GM18870 (cell line): ENCODE measurements at regions not wholly inside any gene's neighbourhood (a gene's known extent, or its start where the extent isn't known, plus 50 kb on each side); places are given as distances from the start of the nearest gene placed in this dataset.

Experiments used
- ATAC-seq: cut with Tn5 transposase; IDR thresholded peaks from one replicate; pipeline ENCODE4 v1.9.1; 2021; ENCODE audit warnings: moderate library complexity; ENCODE audit not compliant: unreplicated experiment

DNA sequence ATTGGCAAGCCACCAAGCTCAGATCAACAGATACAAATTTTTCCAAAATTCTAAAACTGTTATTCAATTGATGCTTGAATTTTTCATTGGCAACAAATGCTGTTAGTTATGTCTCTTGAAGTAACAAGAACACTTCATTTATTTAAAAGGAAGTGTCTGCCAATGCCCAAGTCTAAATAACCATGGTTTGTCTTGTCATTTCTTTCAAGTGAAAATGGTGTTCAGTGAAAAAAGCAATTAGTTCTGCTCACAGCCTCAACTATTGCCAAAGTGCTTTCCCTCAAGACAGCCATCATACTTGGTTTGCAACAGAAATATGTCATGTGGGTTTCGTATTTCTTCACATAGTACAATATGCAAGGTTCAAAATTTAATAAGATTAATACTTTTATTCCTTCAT lies 312.6 kb upstream of the LMCD1 start:
- ATAC-seq, result no peak

DNA sequence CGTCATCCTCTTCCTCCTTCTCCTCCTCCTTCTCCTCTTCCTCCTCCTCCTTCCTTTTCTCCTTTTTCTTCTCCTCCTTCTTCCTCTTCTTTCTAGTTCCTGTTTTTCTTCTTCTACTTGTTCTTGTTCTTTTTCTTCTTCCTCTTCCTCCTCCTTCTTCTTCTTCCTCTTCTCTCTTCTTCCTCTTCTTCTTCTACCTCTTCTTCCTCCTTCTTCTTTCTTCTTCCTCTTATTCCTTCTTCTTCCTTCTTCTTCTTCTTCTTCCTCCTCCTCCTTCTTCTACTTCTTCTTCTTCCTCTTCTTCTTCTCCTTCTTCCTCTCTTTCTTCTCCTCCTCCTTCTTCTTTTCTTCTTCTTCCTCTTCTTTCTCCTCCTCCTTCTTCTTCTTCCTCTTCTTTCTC lies 310.2 kb upstream of the LMCD1 start:
- no peak for ATAC-seq

DNA sequence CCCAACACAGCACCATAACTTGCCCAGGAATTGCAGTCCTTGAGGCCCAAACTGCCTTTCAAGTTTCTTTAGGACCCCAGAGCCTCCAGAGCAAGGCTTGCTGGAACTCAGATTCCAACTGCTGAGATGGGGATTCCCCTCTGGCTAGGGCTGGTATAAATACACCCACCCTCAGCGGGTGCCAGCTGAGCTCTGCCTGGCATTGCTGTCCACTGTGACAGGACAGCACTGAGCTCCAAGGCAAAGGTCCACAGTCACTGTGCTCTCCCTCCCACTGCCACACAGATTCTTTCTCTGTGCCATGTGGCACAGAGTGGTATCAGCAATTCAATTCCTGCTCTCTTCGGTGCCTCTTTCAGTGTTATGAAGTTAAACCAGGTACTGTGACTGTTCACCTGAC lies 304.2 kb upstream of the LMCD1 start:
- ATAC-seq, result no peak

DNA sequence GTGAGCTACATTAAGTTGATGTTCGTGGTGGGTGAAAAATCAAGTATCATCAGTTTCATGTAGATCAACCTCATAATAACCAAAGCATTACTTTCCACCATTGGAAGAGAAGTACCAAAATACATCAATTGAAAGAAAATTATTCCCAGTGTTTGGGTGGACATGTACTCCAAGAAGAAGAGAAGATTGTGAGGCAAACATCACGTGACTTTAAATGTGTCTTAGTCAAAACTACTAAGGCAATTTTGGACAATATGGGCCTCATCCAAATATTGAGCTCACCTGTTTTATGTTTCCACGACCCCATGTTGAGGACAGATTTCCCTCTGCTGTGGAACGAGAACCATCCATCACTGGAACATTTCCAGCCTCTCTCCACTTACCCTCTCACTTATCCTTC lies 303.0 kb upstream of the LMCD1 start:
- no peak for ATAC-seq

DNA sequence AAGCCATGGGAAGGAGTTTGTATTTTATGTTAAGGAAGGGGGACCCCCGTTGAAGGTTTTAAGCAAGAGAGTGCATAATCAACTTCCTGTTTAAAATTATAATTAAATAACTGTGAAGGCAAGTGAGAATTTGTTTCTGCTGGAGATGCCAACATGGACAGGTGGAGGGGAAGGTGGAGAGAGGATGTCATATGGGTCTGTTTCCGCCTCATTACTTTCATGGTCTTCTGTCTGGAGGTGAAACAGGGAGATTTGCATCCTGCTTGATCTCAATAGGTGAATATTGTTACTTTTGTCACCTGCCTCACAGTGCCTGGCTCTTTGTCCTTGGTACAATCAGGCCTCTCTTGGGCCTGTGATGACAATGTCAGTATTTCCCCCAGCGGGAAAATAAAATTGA lies 300.6 kb upstream of the LMCD1 start:
- ATAC-seq, result no peak

DNA sequence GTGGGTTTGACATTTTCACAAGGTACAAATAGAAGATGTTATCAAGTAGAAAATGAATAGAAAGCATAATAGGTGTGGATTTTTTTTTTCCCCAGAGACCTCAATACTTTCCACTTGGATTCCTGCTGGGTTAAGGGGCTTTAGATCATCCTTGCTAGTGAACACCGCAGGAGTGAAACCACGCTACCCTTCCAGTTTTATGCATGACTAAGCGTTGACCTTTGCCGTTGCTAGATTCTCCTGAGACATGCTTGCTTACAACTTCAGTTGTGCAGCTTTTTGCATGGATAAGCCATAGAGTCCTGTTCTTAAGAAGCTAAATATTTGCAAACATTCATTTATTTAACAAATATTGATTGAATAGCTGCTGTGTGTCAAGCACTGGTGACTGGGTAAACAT lies 299.7 kb upstream of the LMCD1 start:
- ATAC-seq, result no peak

DNA sequence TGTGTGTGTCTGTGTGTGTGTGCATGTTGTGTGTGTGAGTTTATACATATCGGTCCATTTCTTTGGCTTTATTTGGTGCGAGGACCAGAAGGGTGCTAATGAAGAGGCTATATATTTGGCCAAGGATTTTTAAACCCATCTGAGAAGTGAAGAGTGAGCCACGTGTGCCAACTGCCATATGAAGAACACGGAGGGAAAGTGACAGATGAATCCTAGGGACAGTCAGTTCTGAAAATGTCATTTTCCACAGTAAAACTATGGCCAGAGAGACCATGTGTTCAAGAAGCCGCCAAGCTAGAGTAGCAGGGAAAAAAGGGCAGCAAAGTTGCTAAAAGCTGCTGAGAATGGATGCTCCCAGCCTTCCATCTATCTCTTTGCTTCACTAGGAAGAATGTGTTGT lies 297.3 kb upstream of the LMCD1 start:
- ATAC-seq, result no peak

DNA sequence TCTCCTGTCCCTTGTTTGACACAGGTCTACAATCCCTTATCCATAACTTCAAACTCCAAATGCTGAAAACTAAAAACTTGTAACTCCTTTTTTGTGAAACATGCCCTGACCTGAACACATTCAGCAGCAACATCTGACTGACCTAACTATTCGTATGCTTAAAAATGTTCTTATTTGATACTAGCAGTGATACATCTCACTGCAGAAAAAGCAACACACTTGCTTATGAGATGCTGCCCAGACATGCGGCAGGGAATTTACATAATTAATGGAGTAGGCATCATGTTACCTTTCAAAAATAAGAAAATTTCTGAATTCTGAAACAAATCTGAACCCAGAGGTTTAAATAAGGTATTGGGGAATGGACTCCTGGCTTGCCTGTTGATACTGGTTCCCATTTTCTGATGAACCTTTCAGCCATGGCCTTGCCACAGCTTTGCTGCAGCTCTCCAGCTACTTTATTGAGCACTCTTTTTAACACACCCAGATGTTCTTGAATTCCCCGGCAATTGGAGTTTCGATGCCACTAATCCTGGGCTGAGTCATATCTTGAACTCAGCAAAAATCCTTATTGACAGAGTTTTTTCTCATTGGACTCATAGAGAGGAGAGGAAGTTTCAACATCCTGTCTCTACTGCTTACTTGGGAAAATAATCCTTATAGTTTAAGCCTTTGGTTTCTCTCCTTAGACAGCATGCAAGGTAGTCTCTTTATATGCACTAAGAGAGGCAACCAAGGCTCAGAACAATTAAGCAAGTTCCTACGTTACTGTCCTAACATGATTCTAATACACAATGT lies 296.6 kb upstream of the LMCD1 start:
- ATAC-seq, result no peak

DNA sequence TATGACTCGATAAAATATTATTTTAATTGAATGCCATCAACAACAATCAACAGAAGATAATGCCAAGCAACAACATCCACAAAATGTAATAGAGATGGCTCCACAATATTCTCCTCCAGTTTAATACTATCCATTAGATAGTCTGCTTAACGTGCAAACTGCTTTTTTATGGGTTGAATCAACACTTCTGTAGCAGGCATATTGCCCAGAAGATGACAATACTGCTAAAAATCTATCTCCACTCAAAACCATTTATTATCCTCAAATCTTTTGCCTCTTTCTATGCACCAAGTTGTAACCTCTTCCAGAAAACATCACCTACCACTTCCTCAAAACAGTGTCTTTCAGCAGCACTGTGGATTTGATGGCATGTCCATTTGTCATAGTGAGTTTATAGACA lies 295.7 kb upstream of the LMCD1 start:
- ATAC-seq, result no peak

DNA sequence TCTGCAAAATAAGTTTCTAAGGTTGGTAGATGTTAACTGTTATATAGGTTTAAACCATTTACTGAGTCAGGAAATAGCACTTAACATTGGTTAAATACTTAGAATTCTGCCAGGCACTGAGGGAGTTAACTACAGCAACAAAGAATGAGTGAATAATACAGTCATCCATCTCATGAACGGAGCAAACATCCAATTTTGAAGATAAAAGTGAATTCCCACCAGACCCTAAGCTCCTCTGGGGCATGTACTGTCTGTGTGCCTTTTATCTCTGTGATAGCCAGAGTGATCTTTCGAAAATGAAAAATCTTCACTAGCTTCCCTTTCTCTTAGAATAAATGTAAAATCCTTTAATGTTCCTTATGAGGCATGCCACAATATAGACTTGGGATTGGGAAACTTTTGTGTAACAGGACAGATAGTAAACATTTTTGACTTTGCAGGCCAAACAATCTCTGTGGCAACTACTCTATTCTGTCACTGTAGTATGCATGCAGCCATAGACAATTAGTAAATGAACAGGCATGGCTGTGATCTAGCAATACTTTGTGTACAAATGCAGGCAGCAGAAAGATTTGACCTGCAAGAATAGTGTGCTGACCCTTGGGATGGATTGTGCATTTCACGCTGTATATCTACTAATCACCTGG lies 294.5 kb upstream of the LMCD1 start:
- ATAC-seq, result no peak

DNA sequence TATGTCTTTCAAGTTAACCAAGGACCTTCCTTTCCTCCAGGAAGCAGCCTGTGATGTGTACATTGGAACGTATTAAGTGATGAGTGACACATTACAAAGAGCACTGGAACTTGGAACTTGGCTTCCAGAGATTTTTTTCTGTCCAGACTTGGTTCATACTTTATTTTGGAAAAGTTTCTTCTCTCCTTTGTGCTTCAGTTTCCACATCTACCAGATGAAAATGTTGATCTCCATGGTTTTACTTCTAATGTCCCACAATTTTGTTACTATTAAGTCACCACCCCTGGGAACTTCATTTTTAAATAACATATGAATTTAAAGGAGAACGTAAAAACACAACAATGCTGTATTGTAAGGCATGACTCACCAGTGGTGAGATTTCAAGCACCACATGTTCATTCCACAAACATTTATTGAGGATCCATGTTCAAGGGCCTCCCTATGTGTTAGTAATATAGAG lies 290.7 kb upstream of the LMCD1 start:
- no peak for ATAC-seq

DNA sequence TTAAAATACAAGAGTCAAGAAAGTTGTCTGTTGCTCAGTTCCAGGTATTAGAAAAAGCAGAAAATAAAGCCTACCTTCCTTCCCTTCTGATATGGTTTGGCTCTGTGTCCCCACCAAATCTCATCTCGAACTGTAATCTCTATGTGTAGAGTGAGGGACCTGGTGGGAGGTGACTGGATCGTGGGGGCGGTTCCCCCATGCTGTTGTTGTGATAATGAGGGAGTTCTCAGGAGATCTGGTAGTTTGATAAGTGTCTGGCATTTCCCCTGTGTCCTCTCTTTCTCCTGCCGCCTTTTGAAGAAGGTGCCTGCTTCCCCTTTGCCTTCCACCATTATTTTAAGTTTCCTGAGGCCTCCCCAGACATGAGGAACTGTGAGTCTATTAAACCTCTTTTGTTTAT lies 288.8 kb upstream of the LMCD1 start:
- ATAC-seq, result no peak

DNA sequence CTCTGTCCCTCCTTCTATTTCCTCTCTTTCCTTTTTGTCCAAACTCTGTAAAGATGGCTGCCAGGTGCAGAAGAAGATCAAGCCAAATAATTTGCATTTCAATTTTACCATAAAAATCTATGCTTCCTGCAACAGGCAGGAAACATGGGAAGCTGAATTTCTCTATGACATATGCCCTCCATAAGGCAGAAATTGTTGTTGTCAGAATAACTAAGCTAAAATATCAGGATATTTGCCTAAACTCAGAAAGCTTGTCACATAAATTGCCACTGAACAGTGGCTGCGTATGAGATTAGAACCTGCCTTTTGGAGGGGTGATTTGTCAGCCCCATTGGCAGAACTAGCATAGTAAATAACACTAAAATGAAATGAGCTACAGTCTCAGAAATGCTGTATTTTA lies 288.3 kb upstream of the LMCD1 start:
- no peak for ATAC-seq

DNA sequence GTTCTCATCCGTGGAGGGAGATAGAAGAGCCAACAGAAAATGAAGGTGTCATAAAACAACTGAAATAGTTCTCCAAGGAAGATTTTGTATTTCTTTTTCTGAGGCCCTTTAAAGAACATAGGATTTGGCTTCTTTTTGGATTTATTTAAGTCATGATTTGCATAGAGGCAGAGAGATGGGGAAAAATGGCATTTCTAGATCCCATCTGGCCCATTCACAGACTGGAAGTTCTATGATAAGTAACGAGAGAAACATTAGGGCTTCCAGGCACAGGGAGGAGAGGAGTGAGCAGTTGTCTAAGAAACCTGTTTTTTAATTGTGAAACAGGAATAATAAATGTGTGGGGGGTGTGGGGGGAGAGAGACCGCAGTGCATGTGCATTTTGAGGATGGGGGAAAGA lies 285.8 kb upstream of the LMCD1 start:
- ATAC-seq, result no peak

DNA sequence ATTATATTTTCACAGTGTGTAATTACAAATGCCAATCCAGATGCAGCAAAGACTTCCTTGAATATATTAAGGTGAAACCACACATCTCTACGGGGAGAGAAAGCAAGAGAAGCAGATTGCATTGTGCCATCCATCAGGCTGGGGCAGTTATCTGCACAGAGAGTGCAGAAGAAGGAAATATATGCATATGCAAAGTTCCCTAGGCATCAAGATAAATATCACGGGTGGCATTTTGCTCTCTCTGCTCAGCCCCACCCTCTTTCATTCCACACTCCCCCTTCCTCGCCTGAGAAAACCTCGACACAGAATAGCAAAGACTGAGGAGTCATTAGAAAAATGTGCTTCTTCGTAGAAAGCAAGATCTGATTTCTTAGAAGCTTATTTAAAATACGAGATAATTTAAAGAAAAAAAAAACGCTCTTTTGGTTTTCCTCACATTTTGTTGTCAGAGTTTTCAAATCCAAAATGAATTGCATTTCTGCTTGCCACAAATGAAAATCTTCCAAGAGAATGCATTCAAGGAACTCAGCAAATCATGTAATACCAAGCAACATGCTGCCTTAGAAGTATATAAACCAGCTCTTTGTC lies 283.2 kb upstream of the LMCD1 start:
- no peak for ATAC-seq

DNA sequence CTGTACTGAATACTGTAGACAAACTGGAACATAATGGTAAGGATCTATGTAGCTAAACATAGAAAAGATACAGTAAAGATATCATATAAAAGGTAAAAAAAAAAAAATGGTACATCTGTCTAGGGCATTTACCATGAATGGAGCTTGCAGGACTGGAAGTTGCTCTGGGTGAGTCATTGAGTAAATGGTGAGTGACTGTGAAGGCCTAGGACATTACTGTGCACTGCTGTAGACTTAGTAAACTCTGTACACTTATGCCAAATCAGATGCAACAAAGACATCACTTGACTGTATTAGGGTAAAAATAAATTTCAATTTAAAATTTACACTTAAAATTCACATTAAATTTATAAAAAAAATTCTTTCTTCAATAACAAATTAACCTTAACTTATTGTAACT lies 281.3 kb upstream of the LMCD1 start:
- ATAC-seq, result no peak

DNA sequence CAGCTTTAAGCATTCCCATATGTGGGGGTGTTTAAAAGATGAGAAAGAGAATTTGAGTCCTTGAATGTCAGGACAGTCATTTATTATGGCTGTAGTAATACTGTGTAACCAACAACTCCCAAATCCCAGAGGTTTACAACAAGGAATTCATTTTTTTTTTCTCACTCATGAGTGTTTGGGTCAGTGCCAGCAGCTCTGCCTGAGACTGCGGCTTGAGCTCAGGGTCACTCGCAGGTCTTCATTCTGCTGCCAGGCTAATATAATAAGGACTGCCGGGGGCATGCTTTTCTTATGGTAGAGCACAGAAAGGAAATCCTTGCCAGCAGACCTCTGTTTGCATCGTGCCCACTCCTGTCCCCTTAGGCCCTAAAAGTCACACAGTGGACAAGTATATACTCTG lies 277.9 kb upstream of the LMCD1 start:
- no peak for ATAC-seq

DNA sequence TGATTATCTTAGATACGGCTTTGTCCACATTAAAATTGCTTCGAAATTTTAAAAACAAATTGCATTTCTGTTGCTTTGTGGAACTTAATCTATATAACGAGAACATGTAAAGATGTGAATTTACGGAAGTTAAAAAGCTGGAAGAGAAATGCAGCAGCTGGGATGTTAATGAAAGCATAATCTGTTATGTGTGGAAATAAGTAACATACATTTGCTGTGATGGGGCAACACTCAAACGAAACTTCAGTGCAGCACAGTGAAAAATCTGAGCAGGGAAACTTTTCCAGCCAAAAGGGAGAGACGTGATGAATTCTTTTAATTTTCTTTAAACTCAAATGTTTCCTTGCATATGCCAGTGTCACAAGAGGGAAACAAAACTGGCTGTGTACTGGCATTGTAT lies 276.7 kb upstream of the LMCD1 start:
- ATAC-seq, result no peak

DNA sequence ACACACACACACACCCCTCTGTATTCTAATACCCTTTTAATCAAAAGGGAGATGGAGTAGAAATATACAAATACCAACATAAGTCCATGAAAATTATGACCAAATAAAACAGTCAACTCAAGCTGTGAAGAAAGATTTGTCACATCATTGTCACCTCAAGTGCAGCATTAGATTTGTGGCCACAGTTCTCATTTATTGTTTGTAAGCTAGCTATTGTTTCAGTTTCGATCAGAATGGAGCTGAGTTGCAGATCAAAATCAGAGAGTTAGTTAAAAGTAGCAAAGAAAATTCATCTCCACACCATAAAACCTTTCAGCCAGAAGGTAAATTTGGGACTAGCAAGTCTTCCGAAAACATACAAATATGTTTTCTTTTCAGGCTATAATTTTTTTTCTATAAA lies 267.7 kb upstream of the LMCD1 start:
- ATAC-seq, result no peak

DNA sequence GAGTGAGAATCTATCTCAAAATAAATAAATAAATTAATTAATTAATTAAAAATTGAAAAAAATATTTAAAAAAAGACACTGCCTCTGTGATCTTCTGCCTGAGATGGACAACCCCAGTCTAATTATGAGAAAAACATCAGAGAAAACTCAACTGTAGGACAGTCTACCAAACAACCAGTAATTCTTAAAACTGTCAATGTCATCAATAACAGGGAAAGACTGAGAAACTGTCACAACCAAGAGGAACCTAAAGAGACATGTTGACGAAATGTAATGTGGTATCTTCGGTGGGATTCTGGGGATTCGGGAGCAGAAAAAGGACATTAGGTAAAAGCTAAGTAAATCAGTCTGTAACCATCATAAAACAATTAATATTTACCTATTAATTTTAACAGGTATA lies 265.4 kb upstream of the LMCD1 start:
- no peak for ATAC-seq

DNA sequence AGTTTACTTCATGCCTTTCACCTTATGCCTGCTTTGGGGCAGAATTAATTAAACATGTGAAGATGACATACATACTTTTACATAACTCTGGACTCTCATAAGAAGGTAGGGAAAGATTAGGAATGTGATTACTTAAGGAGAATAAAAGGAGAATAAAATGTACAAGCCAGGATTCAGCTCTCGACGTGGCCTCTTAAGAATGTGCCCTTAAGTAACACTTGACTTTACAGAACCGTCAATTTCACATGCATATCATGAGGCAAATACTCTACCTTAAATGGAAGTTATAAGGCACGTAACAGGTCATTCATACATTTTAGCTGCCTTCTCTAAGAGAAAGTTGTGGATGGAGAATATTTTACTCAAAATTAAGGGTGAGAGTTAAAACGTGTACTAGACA lies 263.7 kb upstream of the LMCD1 start:
- ATAC-seq, result no peak

DNA sequence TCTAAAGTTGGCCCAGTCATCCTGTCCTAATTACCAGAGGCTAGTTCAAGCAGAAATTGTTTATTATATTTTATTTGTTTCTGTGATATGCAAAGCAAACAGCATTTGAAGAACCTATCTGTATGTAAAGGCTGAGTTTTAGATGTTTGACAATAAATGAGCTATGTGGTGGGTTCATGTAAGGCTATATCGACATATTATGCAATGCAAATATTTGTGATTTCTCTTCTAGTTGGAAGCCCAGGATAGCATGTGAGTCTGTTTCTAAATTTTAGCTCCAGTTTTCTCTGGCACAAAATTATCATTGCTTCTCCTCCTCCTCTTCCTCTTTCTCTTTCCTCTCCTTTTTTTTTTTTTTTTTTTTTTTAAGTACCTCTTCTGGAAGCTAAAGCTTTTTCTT lies 263.2 kb upstream of the LMCD1 start:
- no peak for ATAC-seq
